GM18870 (cell line): ENCODE measurements at regions not wholly inside any gene's neighbourhood (a gene's known extent, or its start where the extent isn't known, plus 50 kb on each side); places are given as distances from the start of the nearest gene placed in this dataset.
"Not testable (repeated sequence)": the region's sequence is repeated elsewhere in the genome, so short reads cannot be mapped to it uniquely, and the experiment has no call there.

Source experiments
- ATAC-seq: cut with Tn5 transposase; IDR thresholded peaks from one replicate; pipeline ENCODE4 v1.9.1; 2021; ENCODE audit warnings: moderate library complexity; ENCODE audit not compliant: unreplicated experiment

- ATAC-seq, result no peak
Measured at GRCh38 chr1:232422898-232423297, 207.0 kb downstream of the SIPA1L2 start.

- no peak for ATAC-seq
Measured at GRCh38 chr1:232422098-232422497, 207.8 kb downstream of the SIPA1L2 start.

- no peak for ATAC-seq
Measured at GRCh38 chr1:232421143-232421796, 208.7 kb downstream of the SIPA1L2 start.

GRCh38 chr1:232417636-232418248, 212.2 kb downstream of the SIPA1L2 start:
- no peak for ATAC-seq

GRCh38 chr1:232416026-232416568, 213.8 kb downstream of the SIPA1L2 start:
- no peak for ATAC-seq

GRCh38 chr1:232415481-232415880, 214.5 kb downstream of the SIPA1L2 start:
- ATAC-seq, result not testable (repeated sequence)

- no peak for ATAC-seq
Measured at GRCh38 chr1:232414100-232414499, 215.8 kb downstream of the SIPA1L2 start.

- ATAC-seq, result no peak
Measured at GRCh38 chr1:232413674-232414073, 216.3 kb downstream of the SIPA1L2 start.

- no peak for ATAC-seq
Measured at GRCh38 chr1:232409584-232409983, 220.3 kb downstream of the SIPA1L2 start.

- ATAC-seq, result no peak
Measured at GRCh38 chr1:232407120-232407519, 222.8 kb downstream of the SIPA1L2 start.

- ATAC-seq, result no peak
Measured at GRCh38 chr1:232405781-232406180, 224.2 kb downstream of the SIPA1L2 start.

GRCh38 chr1:232404981-232405731, 224.8 kb downstream of the SIPA1L2 start:
- ATAC-seq, result no peak

- no peak for ATAC-seq
Measured at GRCh38 chr1:232404227-232404626, 225.7 kb downstream of the SIPA1L2 start.

GRCh38 chr1:232403017-232403714, 226.8 kb downstream of the SIPA1L2 start:
- ATAC-seq, result no peak

- no peak for ATAC-seq
Measured at GRCh38 chr1:232398823-232399222, 231.1 kb downstream of the SIPA1L2 start.

- ATAC-seq, result no peak
Measured at GRCh38 chr1:232393444-232394146, 236.3 kb downstream of the SIPA1L2 start.

- ATAC-seq, result no peak
Measured at GRCh38 chr1:232393010-232393409, 236.9 kb downstream of the SIPA1L2 start.

GRCh38 chr1:232390590-232390989, 239.3 kb downstream of the SIPA1L2 start:
- ATAC-seq, result no peak

- no peak for ATAC-seq
Measured at GRCh38 chr1:232389744-232390143, 240.2 kb downstream of the SIPA1L2 start.

GRCh38 chr1:232388363-232388762, 241.6 kb downstream of the SIPA1L2 start:
- ATAC-seq, result no peak
